ENCODE measurements at regions not wholly inside any gene's neighbourhood (a gene's known extent, or its start where the extent isn't known, plus 50 kb on each side); places are given as distances from the start of the nearest gene placed in this dataset.
A peak's percentile ranks its signal among the peaks of the same experiment; 100 is the strongest.

DNA sequence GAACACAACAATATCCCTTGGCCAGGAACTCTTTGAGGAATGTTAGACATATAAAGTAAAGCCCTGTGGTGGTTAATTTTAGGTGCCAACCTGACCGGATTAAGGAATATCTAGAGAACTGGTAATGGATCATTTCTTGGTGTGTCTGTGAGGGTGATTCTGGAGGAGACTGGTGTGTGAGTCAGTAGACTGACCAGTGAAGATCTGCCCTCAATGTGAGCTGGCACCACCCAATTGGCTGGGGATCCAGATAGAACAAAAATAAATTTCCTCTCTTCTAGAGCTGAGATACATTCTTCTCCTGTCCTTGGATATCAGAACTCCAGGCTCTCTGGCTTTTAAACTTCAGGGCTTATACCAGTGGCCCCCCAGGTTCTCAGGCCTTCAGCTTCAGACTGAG is 56.2 kb upstream of the TNPO1 start:
- H3K9me3 ChIP-seq: no peaks in the 10 kb centered on the region
- no peaks in the 10 kb centered on the region for H3K4me1 ChIP-seq
- no peaks in the 10 kb centered on the region for H3K36me3 ChIP-seq
- no peaks in the 10 kb centered on the region for H3K27me3 ChIP-seq
- DNase-seq: no peak
- TF ChIP-seq, protein P1, sequence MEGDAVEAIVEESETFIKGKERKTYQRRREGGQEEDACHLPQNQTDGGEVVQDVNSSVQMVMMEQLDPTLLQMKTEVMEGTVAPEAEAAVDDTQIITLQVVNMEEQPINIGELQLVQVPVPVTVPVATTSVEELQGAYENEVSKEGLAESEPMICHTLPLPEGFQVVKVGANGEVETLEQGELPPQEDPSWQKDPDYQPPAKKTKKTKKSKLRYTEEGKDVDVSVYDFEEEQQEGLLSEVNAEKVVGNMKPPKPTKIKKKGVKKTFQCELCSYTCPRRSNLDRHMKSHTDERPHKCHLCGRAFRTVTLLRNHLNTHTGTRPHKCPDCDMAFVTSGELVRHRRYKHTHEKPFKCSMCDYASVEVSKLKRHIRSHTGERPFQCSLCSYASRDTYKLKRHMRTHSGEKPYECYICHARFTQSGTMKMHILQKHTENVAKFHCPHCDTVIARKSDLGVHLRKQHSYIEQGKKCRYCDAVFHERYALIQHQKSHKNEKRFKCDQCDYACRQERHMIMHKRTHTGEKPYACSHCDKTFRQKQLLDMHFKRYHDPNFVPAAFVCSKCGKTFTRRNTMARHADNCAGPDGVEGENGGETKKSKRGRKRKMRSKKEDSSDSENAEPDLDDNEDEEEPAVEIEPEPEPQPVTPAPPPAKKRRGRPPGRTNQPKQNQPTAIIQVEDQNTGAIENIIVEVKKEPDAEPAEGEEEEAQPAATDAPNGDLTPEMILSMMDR (IDR thresholded peaks at IDR 0.05; ENCODE audit: low read depth, low read length): no peak
- no peak overlapping the region for H3K4me3 ChIP-seq (ENCODE audit: low read depth, low read length)

DNA sequence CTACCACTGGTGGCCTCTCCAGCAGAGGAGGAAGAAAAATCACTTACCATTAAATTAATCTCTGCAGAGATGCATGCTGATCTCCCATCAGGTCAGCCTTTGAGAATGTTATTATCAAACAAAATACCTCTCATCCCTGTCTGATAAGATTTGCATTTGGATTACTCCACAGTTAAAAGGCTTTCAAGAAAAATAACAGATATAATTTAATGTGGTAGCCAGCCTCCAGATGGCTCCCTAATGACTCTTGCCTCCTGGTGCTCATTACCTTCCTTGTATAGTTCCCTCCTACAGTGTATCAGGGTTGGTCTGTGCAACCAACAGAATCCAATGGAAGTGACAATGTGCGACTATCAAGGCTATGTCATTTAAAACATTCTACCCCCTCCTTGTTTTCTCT is 63.6 kb upstream of the TNPO1 start:
- no peaks in the 10 kb centered on the region for H3K36me3 ChIP-seq
- peak; percentile 26 for DNase-seq
- TF ChIP-seq, protein P1 (IDR thresholded peaks at IDR 0.05; ENCODE audit: low read depth, low read length): peak; percentile 32; the same call in 1 of the 2 replicates
- H3K4me1 ChIP-seq: peaks cover 21% of the 10 kb centered on the region
- no peaks in the 10 kb centered on the region for H3K27me3 ChIP-seq
- no peaks in the 10 kb centered on the region for H3K9me3 ChIP-seq
- no peak overlapping the region for H3K4me3 ChIP-seq (ENCODE audit: low read depth, low read length)

DNA sequence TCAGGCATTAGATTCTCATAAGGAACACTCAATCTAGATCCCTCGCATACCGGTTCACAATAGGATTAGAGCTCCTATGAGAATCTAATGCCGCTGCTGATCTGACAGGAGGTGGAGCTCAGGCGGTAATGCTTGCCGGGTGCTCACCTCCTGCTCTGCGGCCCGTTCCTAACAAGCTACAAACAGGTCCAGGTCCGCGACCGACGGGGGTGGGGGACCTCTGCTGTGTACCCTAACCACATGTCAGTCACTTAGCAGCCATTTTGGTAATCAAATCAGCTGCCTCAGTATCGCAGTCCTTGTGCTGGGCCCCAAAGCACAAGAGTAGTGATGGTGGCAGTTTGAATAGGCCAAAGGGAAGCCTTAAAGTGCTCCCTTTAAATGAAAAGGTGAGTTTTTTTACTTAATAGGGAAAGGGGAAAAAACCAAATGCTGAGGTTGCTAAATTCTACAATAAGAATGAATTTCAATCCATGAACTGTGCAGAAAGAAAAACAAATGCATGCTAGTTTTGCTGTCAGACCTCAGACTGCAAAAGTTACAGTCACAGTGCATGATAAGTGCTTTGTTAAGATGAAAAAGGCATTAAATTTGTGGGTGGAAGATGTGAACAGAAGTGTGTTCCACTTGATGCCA is 67.0 kb upstream of the TNPO1 start:
- Histone ChIP-seq H3K9me3 (no peaks in the 10 kb centered on the region), H3K27me3 (no peaks in the 10 kb centered on the region), H3K4me3 (ENCODE audit: low read depth, low read length) (no peak overlapping the region), H3K36me3 (no peaks in the 10 kb centered on the region), H3K4me1 (peaks cover 21% of the 10 kb centered on the region)
- TF ChIP-seq, protein P1 (IDR thresholded peaks at IDR 0.05; ENCODE audit: low read depth, low read length): no peak
- DNase-seq: no peak

DNA sequence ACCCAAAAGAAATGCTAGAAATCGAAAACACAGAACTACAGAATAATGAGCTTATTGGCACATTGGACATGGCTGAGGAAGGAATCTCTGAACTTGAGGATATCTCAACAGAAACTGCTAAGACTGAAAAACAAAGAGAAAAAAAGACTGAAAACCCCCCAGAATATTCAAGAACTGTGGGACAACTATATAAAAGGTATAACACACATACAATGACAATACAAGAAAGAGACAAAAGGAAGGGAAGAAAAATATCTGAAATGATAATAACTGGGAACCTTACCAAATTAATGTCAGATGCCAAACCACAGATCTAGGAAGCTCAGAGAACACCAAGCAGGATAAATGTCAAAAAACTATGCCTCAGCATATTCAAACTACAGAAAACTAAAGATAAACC is 68.6 kb upstream of the TNPO1 start:
- no peaks in the 10 kb centered on the region for H3K27me3 ChIP-seq
- TF ChIP-seq, protein P1 (IDR thresholded peaks at IDR 0.05; ENCODE audit: low read depth, low read length): no peak
- no peak for DNase-seq
- H3K4me1 ChIP-seq: peaks cover 7% of the 10 kb centered on the region
- no peak overlapping the region for H3K4me3 ChIP-seq (ENCODE audit: low read depth, low read length)
- H3K9me3 ChIP-seq: no peaks in the 10 kb centered on the region
- no peaks in the 10 kb centered on the region for H3K36me3 ChIP-seq

DNA sequence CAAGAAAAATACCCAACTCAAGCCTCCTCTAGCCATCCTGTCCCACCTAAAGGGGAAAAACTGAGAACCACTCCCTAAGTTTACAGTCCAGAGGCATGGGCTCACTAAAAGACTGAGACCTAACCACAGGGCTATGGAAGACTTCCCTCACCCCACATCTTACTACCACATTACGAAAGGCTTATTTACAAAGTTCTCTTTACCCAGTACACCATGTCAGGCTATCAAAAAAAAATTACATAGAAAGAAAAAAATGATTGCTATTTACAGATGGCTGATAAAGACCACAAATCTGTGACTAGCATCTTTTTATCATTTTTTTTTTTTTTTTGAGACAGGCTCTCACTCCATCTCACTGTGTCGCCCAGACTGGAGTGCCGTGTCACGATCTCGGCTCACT is 69.7 kb upstream of the TNPO1 start:
- TF ChIP-seq, protein P1 (IDR thresholded peaks at IDR 0.05; ENCODE audit: low read depth, low read length): no peak
- H3K36me3 ChIP-seq: no peaks in the 10 kb centered on the region
- H3K4me1 ChIP-seq: no peaks in the 10 kb centered on the region
- no peak for DNase-seq
- H3K4me3 ChIP-seq (ENCODE audit: low read depth, low read length): no peak overlapping the region
- H3K9me3 ChIP-seq: no peaks in the 10 kb centered on the region
- H3K27me3 ChIP-seq: no peaks in the 10 kb centered on the region

DNA sequence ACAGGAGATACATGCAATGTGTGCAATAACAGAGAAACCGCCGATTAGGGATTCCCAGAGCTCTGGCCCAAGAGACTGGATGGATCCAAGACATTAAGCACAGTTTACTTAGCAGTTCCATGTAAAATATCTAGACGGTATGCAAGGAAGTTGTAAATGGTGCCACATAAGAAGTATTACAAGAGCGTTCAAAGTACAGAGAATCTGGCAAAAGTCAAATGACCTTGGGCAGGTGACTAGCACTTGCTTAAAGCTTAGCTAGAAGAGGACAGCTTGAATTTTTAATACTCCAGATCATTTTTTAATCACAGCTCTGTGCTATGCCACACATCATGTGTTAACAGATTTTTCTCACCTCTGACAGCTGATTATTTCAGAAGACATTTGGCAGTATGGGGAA is 72.3 kb upstream of the TNPO1 start:
- peaks cover 3% of the 10 kb centered on the region; the same call in 1 of the 2 replicates for H3K4me1 ChIP-seq
- H3K4me3 ChIP-seq (ENCODE audit: low read depth, low read length): no peak overlapping the region
- DNase-seq: no peak
- TF ChIP-seq, protein P1 (IDR thresholded peaks at IDR 0.05; ENCODE audit: low read depth, low read length): no peak
- no peaks in the 10 kb centered on the region for H3K27me3 ChIP-seq
- H3K9me3 ChIP-seq: no peaks in the 10 kb centered on the region
- no peaks in the 10 kb centered on the region for H3K36me3 ChIP-seq
